WTC11 (cell line): ENCODE measurements at regions not wholly inside any gene's neighbourhood (a gene's known extent, or its start where the extent isn't known, plus 50 kb on each side); places are given as distances from the start of the nearest gene placed in this dataset.

Experiments
- ATAC-seq: fragments of 200-7000 bp; cut with Tn5 transposase; 2 replicates; pipeline ENCODE4 v1.10.0; 2021; ENCODE audit warnings: mild to moderate bottlenecking, moderate library complexity
- CTCF ChIA-PET: fragments of 300-600 bp; sonication (Branson Sonifier 250); formaldehyde crosslinking; loops from one replicate; lab custom pipeline; 2021; ENCODE audit warnings: antibody characterized with exemption; lab: Charles Lee
- POLR2A ChIA-PET: fragments of 350-600 bp; sonication (Branson Sonifier 250); formaldehyde crosslinking; loops from one replicate; lab custom pipeline; 2021; ENCODE audit warnings: antibody characterized with exemption; lab: Charles Lee
- DNase-seq: peaks from one replicate; pipeline ENCODE4 v3.0.0; 2021; ENCODE audit warnings: low spot score
- H3K27ac Mint-ChIP-seq: 2 replicates; pipeline ENCODE4 v1.8.0; 2021; ENCODE audit warnings: mixed read lengths
- H3K27me3 Mint-ChIP-seq: 2 replicates; pipeline ENCODE4 v1.8.0; 2021; ENCODE audit warnings: low read depth, mild to moderate bottlenecking, moderate library complexity, mixed read lengths
- H3K36me3 Mint-ChIP-seq: 2 replicates; pipeline ENCODE4 v1.8.0; 2021; ENCODE audit warnings: mixed read lengths
- H3K4me1 Mint-ChIP-seq: 2 replicates; pipeline ENCODE4 v1.8.0; 2022; ENCODE audit warnings: mixed read lengths
- H3K4me3 Mint-ChIP-seq: 2 replicates; pipeline ENCODE4 v1.8.0; 2021; ENCODE audit warnings: mild to moderate bottlenecking, moderate library complexity, mixed read lengths
- H3K9me3 Mint-ChIP-seq: 2 replicates; pipeline ENCODE4 v1.8.0; 2021; ENCODE audit warnings: mixed read lengths
- ATF1 ChIP-seq: sonication (generic); formaldehyde crosslinking; IDR thresholded peaks from 2 replicates; pipeline ENCODE4 v1.8.1; 2023; ENCODE audit warnings: mild to moderate bottlenecking, moderate library complexity, missing genetic modification reagents
- E2F5 ChIP-seq: sonication (generic); formaldehyde crosslinking; IDR thresholded peaks from 2 replicates; pipeline ENCODE4 v1.8.1; 2022; ENCODE audit warnings: mild to moderate bottlenecking, moderate library complexity, missing genetic modification reagents
- ELF4 ChIP-seq: sonication (generic); formaldehyde crosslinking; IDR thresholded peaks from 2 replicates; pipeline ENCODE4 v1.8.1; 2022; ENCODE audit warnings: low read depth, mild to moderate bottlenecking, moderate library complexity, missing genetic modification reagents
- EMX1 ChIP-seq: fragments of 250-450 bp; sonication (Bioruptor Pico); IDR thresholded peaks from 2 replicates; pipeline ENCODE4 v1.8.0; 2021; ENCODE audit warnings: mild to moderate bottlenecking
- ERG ChIP-seq: fragments of 250-450 bp; sonication (Bioruptor Pico); IDR thresholded peaks from 2 replicates; pipeline ENCODE4 v1.8.0; 2021; ENCODE audit warnings: mild to moderate bottlenecking
- FOXK1 ChIP-seq: sonication (generic); formaldehyde crosslinking; IDR thresholded peaks from 2 replicates; pipeline ENCODE4 v1.8.0; 2022; ENCODE audit warnings: mild to moderate bottlenecking, moderate library complexity, missing genetic modification reagents
- HMGA2 ChIP-seq: fragments of 250-450 bp; sonication (Bioruptor Pico); IDR thresholded peaks from 2 replicates; pipeline ENCODE4 v1.4.0; 2021; ENCODE audit warnings: mild to moderate bottlenecking, moderate library complexity
- MXD4 ChIP-seq: fragments of 250-450 bp; sonication (Bioruptor Pico); IDR thresholded peaks from 2 replicates; pipeline ENCODE4 v1.8.0; 2021; ENCODE audit warnings: mild to moderate bottlenecking, moderate library complexity, borderline replicate concordance
- NFYB ChIP-seq: sonication (generic); formaldehyde crosslinking; conservative IDR thresholded peaks from 2 replicates; pipeline ENCODE4 v1.8.0; 2022; ENCODE audit warnings: low read depth, missing genetic modification reagents
- PRDM15 ChIP-seq: sonication (generic); formaldehyde crosslinking; IDR thresholded peaks from 2 replicates; pipeline ENCODE4 v1.8.0; 2022; ENCODE audit warnings: missing genetic modification reagents
- PRRX2 ChIP-seq: fragments of 250-450 bp; sonication (Bioruptor Pico); IDR thresholded peaks from 2 replicates; pipeline ENCODE4 v1.8.0; 2021; ENCODE audit warnings: mild to moderate bottlenecking
- RELA ChIP-seq: sonication (generic); formaldehyde crosslinking; IDR thresholded peaks from 2 replicates; pipeline ENCODE4 v1.8.1; 2022; ENCODE audit warnings: missing genetic modification reagents, mild to moderate bottlenecking, borderline replicate concordance
- RORB ChIP-seq: fragments of 250-450 bp; sonication (Bioruptor Pico); IDR thresholded peaks from 2 replicates; pipeline ENCODE4 v1.9.0; 2021; ENCODE audit warnings: mild to moderate bottlenecking
- SOX15 ChIP-seq: fragments of 250-450 bp; sonication (Bioruptor Pico); IDR thresholded peaks from 2 replicates; pipeline ENCODE4 v1.9.0; 2021; ENCODE audit warnings: mild to moderate bottlenecking
- STAT6 ChIP-seq: sonication (generic); formaldehyde crosslinking; conservative IDR thresholded peaks from 2 replicates; pipeline ENCODE4 v1.8.1; 2023; ENCODE audit warnings: mild to moderate bottlenecking, low read depth, missing genetic modification reagents, moderate library complexity
- USF1 ChIP-seq: sonication (generic); formaldehyde crosslinking; IDR thresholded peaks from 2 replicates; pipeline ENCODE4 v1.8.0; 2022; ENCODE audit warnings: mild to moderate bottlenecking, missing genetic modification reagents
- ZNF281 ChIP-seq: sonication (generic); formaldehyde crosslinking; IDR thresholded peaks from 2 replicates; pipeline ENCODE4 v1.8.0; 2023; ENCODE audit warnings: mild to moderate bottlenecking, missing genetic modification reagents
- ZNF423 ChIP-seq: fragments of 250-450 bp; sonication (Bioruptor Pico); IDR thresholded peaks from 2 replicates; pipeline ENCODE4 v2.1.2; 2022; ENCODE audit warnings: mild to moderate bottlenecking, moderate library complexity
- ZNF425 ChIP-seq: fragments of 250-450 bp; sonication (Bioruptor Pico); conservative IDR thresholded peaks from 2 replicates; pipeline ENCODE4 v1.9.0; 2021; ENCODE audit warnings: mild to moderate bottlenecking

- TF ChIP-seq ZNF281 (CRISPR knock-in tag), result no peak
- TF ChIP-seq E2F5 (CRISPR knock-in tag), result no peak
- no peak for TF ChIP-seq RELA (CRISPR knock-in tag)
- no peak for TF ChIP-seq HMGA2 (CRISPR knock-in tag)
- no peak for TF ChIP-seq ERG (CRISPR knock-in tag)
- TF ChIP-seq, all 79 proteins: peak for 0
Observed at GRCh38 chr3:41007399-41007798, 191.9 kb upstream of the CTNNB1 start (continued).

- H3K9me3 Mint-ChIP-seq, result peaks cover 21% of the 10 kb centered on the region
- H3K36me3 Mint-ChIP-seq, result peaks cover 14% of the 10 kb centered on the region
- no peak overlapping the region for H3K27ac Mint-ChIP-seq
- H3K4me3 Mint-ChIP-seq, result no peak overlapping the region
- ChIA-PET CTCF (interaction anchor here (0.7 kb wide), 1 partner anchor 175 kb away, joined by 3 read pairs; no protein-coding TSS in a partner anchor), POLR2A (interaction anchor here (0.8 to 0.9 kb wide), 2 partner anchors 10 to 83 kb away, joined by 3 read pairs; no protein-coding TSS in a partner anchor)
- no peaks in the 10 kb centered on the region; the same call in 1 of the 2 replicates for H3K27me3 Mint-ChIP-seq
- ATAC-seq, result no peak
- 0 out of 2 replicates have a peak, but pooled peaks cover 3% of the 10 kb centered on the region for H3K4me1 Mint-ChIP-seq
- no peak for DNase-seq
- TF ChIP-seq SOX15 (CRISPR knock-in tag) (no peak), PRRX2 (CRISPR knock-in tag) (no peak), FOXK1 (CRISPR knock-in tag) (no peak), EMX1 (CRISPR knock-in tag) (no peak), USF1 (CRISPR knock-in tag) (no peak), MXD4 (CRISPR knock-in tag) (no peak), ELF4 (CRISPR knock-in tag) (no peak), ZNF425 (CRISPR knock-in tag) (no peak), STAT6 (CRISPR knock-in tag) (no peak), ATF1 (CRISPR knock-in tag) (no peak), ZNF281 (CRISPR knock-in tag) (no peak), PRDM15 (CRISPR knock-in tag) (no peak), ZNF423 (CRISPR knock-in tag) (no peak), NFYB (CRISPR knock-in tag) (no peak), RORB (no peak)
Observed at GRCh38 chr3:41011854-41012253, 187.5 kb upstream of the CTNNB1 start.
